Nephron (organoid): ENCODE measurements at regions not wholly inside any gene's neighbourhood (a gene's known extent, or its start where the extent isn't known, plus 50 kb on each side); places are given as distances from the start of the nearest gene placed in this dataset.

Experiments
- H3K27ac Mint-ChIP-seq, 3 experiments: 2 replicates each; pipeline ENCODE4 v1.8.0; 2020; ENCODE audit warnings: mixed read lengths in 3 of 3, mild to moderate bottlenecking in 2 of 3, moderate library complexity in 1 of 3
- H3K27me3 Mint-ChIP-seq: 2 replicates; pipeline ENCODE4 v1.8.0; 2021; ENCODE audit warnings: low read depth, mild to moderate bottlenecking, moderate library complexity, mixed read lengths
- H3K36me3 Mint-ChIP-seq: 2 replicates; pipeline ENCODE4 v1.8.0; 2020; ENCODE audit warnings: low read depth, mixed read lengths
- H3K4me1 Mint-ChIP-seq: 2 replicates; pipeline ENCODE4 v1.8.0; 2020; ENCODE audit warnings: mixed read lengths
- H3K4me3 Mint-ChIP-seq, 3 experiments: 2 replicates each; pipeline ENCODE4 v1.8.0; 2020; ENCODE audit warnings: mild to moderate bottlenecking in 3 of 3, mixed read lengths in 3 of 3, moderate library complexity in 2 of 3
- H3K9me3 Mint-ChIP-seq: 2 replicates; pipeline ENCODE4 v1.8.0; 2020; ENCODE audit warnings: mixed read lengths
- CTCF ChIP-seq, 3 experiments: fragments of 200-600 bp; sonication (generic); IDR thresholded peaks; one replicate each; pipeline ENCODE4 v1.5.0; 2021; ENCODE audit warnings: antibody characterized with exemption in 3 of 3; ENCODE audit not compliant: unreplicated experiment in 3 of 3

GRCh38 chr6:74677463-74677862 is 528.4 kb downstream of the COL12A1 start:
- Mint-ChIP-seq H3K27ac (no peak overlapping the region), H3K4me3 (no peak overlapping the region), H3K27me3 (no peaks in the 10 kb centered on the region), H3K9me3 (peaks cover 4% of the 10 kb centered on the region), H3K36me3 (no peaks in the 10 kb centered on the region), H3K4me1 (no peaks in the 10 kb centered on the region)
- no peak for TF ChIP-seq CTCF (IDR thresholded peaks at IDR 0.05; ENCODE audit: unreplicated experiment in 3 of 3)

GRCh38 chr6:74676906-74677305 is 528.9 kb downstream of the COL12A1 start:
- H3K4me3 Mint-ChIP-seq = no peak overlapping the region
- H3K4me1 Mint-ChIP-seq = no peaks in the 10 kb centered on the region
- H3K9me3 Mint-ChIP-seq = peaks cover 4% of the 10 kb centered on the region
- H3K27ac Mint-ChIP-seq = peak overlapping the region in 1 of 3 experiments; percentile 28
- TF ChIP-seq CTCF (IDR thresholded peaks at IDR 0.05; ENCODE audit: unreplicated experiment in 3 of 3) = no peak
- H3K36me3 Mint-ChIP-seq = no peaks in the 10 kb centered on the region
- no peaks in the 10 kb centered on the region for H3K27me3 Mint-ChIP-seq

- Mint-ChIP-seq H3K27me3 (no peaks in the 10 kb centered on the region), H3K27ac (no peak overlapping the region), H3K36me3 (no peaks in the 10 kb centered on the region), H3K4me1 (no peaks in the 10 kb centered on the region), H3K4me3 (no peak overlapping the region), H3K9me3 (peaks cover 9% of the 10 kb centered on the region)
- TF ChIP-seq CTCF (IDR thresholded peaks at IDR 0.05; ENCODE audit: unreplicated experiment in 3 of 3) = no peak
Observed at GRCh38 chr6:74674377-74674776, 531.5 kb downstream of the COL12A1 start.

GRCh38 chr6:74671558-74672025 is 534.3 kb downstream of the COL12A1 start:
- H3K4me3 Mint-ChIP-seq = no peak overlapping the region
- H3K4me1 Mint-ChIP-seq = no peaks in the 10 kb centered on the region
- no peaks in the 10 kb centered on the region for H3K36me3 Mint-ChIP-seq
- no peaks in the 10 kb centered on the region for H3K27me3 Mint-ChIP-seq
- TF ChIP-seq CTCF (IDR thresholded peaks at IDR 0.05; ENCODE audit: unreplicated experiment in 3 of 3) = no peak
- peaks cover 18% of the 10 kb centered on the region for H3K9me3 Mint-ChIP-seq
- H3K27ac Mint-ChIP-seq = no peak overlapping the region

GRCh38 chr6:74658391-74658790 is 547.5 kb downstream of the COL12A1 start:
- H3K27ac Mint-ChIP-seq = no peak overlapping the region
- H3K36me3 Mint-ChIP-seq = no peaks in the 10 kb centered on the region
- no peaks in the 10 kb centered on the region for H3K4me1 Mint-ChIP-seq
- TF ChIP-seq CTCF (IDR thresholded peaks at IDR 0.05; ENCODE audit: unreplicated experiment in 3 of 3) = no peak
- no peaks in the 10 kb centered on the region for H3K27me3 Mint-ChIP-seq
- peaks cover 21% of the 10 kb centered on the region for H3K9me3 Mint-ChIP-seq
- no peak overlapping the region for H3K4me3 Mint-ChIP-seq

- Mint-ChIP-seq H3K4me3 (no peak overlapping the region), H3K9me3 (peaks cover 18% of the 10 kb centered on the region), H3K27ac (no peak overlapping the region), H3K36me3 (no peaks in the 10 kb centered on the region), H3K4me1 (no peaks in the 10 kb centered on the region), H3K27me3 (no peaks in the 10 kb centered on the region)
- TF ChIP-seq CTCF (IDR thresholded peaks at IDR 0.05; ENCODE audit: unreplicated experiment in 3 of 3) = no peak
Observed at GRCh38 chr6:74657931-74658330, 547.9 kb downstream of the COL12A1 start.
